ENCODE measurements at regions not wholly inside any gene's neighbourhood (a gene's known extent, or its start where the extent isn't known, plus 50 kb on each side); places are given as distances from the start of the nearest gene placed in this dataset.

- CTCF ChIA-PET = no interaction called here
- dilution Hi-C loops (cut with HindIII; ENCODE audit: low sequenced_read_pairs, unreplicated experiment) = no loop called here
- TF ChIP-seq CEBPB (IDR thresholded peaks at IDR 0.05; ENCODE audit: low read depth, low read length) (no peak), MXI1 (IDR thresholded peaks at IDR 0.05; ENCODE audit: borderline replicate concordance, low read depth, low read length) (no peak), MAFK (IDR thresholded peaks at IDR 0.05; ENCODE audit: low read depth, low read length) (no peak), RFX5 (IDR thresholded peaks at IDR 0.05; ENCODE audit: low read depth, low read length) (no peak)
These were observed 370.6 kb upstream of the CDH20 start for GRCh38 chr18:60962625-60963024.

More at GRCh38 chr18:60962625-60963024, 370.6 kb upstream of the CDH20 start:
- no peak overlapping the region for H2AFZ ChIP-seq (replicated peaks; ENCODE audit: low read length, poor library complexity)
- H3K27me3 ChIP-seq (ENCODE audit: control insufficient read depth, insufficient read depth, low read length) = no peaks in the 10 kb centered on the region
- peaks cover 2% of the 10 kb centered on the region; the same call in 1 of the 2 replicates for H3K9me3 ChIP-seq (ENCODE audit: control insufficient read depth, insufficient read depth, low read length)
- no peak overlapping the region for H3K4ac ChIP-seq (ENCODE audit: low read depth, low read length)
- no peak overlapping the region for H2AK5ac ChIP-seq (ENCODE audit: low read depth, low read length)
- H3K4me2 ChIP-seq (ENCODE audit: low read depth, low read length) = no peak overlapping the region
- POLR2A ChIA-PET (ENCODE audit: unreplicated experiment) = no interaction called here
- intact Hi-C loops (cut with micrococcal nuclease) = no loop called here
- H3K4me3 ChIP-seq (ENCODE audit: insufficient read depth, low read depth, low read length) = no peak overlapping the region
- H2BK15ac ChIP-seq (ENCODE audit: low read depth, low read length) = no peak overlapping the region
- H4K5ac ChIP-seq (ENCODE audit: low read depth, low read length) = no peak overlapping the region
- no peaks in the 10 kb centered on the region for H3K9me1 ChIP-seq (ENCODE audit: insufficient read depth, low read length)
- H3K9ac ChIP-seq (ENCODE audit: low read depth, low read length) = no peak overlapping the region
- no peak overlapping the region for H2BK120ac ChIP-seq (ENCODE audit: low read depth, low read length)
- no peak overlapping the region for H3K27ac ChIP-seq (ENCODE audit: insufficient read depth, low read length)
- no peak overlapping the region for H2BK5ac ChIP-seq (ENCODE audit: low read depth, low read length, poor library complexity, severe bottlenecking)
- no peak for DNase-seq
- H3K79me1 ChIP-seq (ENCODE audit: low read depth in 1 of 2, low read length in 2 of 2) = no peaks in the 10 kb centered on the region
- no peak overlapping the region for H2BK20ac ChIP-seq (ENCODE audit: low read depth, low read length)
- no peak overlapping the region for H4K8ac ChIP-seq (ENCODE audit: low read depth in 2 of 2, low read length in 2 of 2)
- no peak overlapping the region for H2AK9ac ChIP-seq (replicated peaks; ENCODE audit: low read depth, low read length, poor library complexity)
- no peak overlapping the region for H3K23ac ChIP-seq (ENCODE audit: low read depth, low read length)
- BruUV-seq (replicated peaks) = no TSS peak
- no CpG with 5 or more reads among the region's 2 CpGs for WGBS, 2 experiments (ENCODE audit: extremely low coverage in 2 of 2, insufficient read length in 1 of 2)
- no peaks in the 10 kb centered on the region for H3K36me3 ChIP-seq (ENCODE audit: control insufficient read depth, insufficient read depth, low read length)
- H4K91ac ChIP-seq (ENCODE audit: insufficient read depth, low read depth, low read length) = no peak overlapping the region
- H4K20me1 ChIP-seq (ENCODE audit: insufficient read depth, low read length) = no peaks in the 10 kb centered on the region
- H3K4me1 ChIP-seq (ENCODE audit: control insufficient read depth, insufficient read depth, low read length) = no peaks in the 10 kb centered on the region
- no peak overlapping the region for H3K18ac ChIP-seq (ENCODE audit: low read depth, low read length)
- ATAC-seq (ENCODE audit: low read depth) = no peak
- H3K14ac ChIP-seq (replicated peaks; ENCODE audit: low read depth, low read length) = no peak overlapping the region
- H3K56ac ChIP-seq (ENCODE audit: extremely low read depth, insufficient read depth, low read length) = no peak overlapping the region
- in situ Hi-C loops (cut with MboI; ENCODE audit: low sequenced_read_pairs) = no loop called here

All from IMR-90 (cell line).